ENCODE measurements at regions not wholly inside any gene's neighbourhood (a gene's known extent, or its start where the extent isn't known, plus 50 kb on each side); places are given as distances from the start of the nearest gene placed in this dataset.

DNA sequence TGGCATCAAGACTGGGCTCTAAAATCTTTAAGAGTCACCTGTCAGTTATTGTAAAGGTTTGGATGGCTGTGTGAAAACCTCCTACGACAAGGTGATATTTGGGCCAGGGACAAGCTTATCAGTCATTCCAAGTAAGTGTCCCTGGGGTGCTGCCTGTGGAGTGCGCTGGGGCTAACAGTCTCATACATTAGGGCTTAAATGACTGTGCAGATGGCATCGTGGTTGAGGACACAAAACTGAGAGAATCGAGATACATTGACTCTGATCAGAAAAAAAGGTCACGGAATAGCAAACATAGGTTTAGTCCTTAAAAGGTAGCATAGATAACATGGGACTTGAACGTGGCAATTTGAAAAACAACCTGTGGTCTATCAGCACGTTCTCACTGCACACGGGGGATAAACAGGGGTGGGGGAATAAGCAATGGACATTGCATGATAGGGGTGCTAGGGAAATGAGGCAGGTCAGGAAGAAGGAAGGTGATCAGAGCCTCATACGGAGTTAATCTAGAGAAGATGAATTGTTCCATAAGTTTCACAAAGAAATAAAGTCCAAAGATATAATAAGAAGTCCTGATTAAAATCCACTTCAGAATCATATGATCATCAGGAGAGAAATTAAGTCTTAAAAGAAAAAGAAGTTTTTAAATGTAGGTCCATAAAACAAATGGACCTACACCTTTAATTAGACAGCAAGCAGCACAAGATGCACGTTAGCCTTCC lies 100.3 kb downstream of the DAD1 start:
- Histone ChIP-seq H3K4me1 (ENCODE audit: low read length) (peaks cover 98% of the 10 kb centered on the region), H3K4me2 (ENCODE audit: low read length) (peak overlapping the region; percentile 69), H2AFZ (ENCODE audit: low read depth, low read length) (peak overlapping the region; percentile 4; the same call in 1 of the 2 replicates), H4K20me1 (ENCODE audit: insufficient read depth, low read length) (no peaks in the 10 kb centered on the region), H3K79me2 (ENCODE audit: low read length) (no peaks in the 10 kb centered on the region), H3K27me3 (ENCODE audit: low read depth, low read length) (no peaks in the 10 kb centered on the region), H3K9me3 (ENCODE audit: insufficient read depth, low read length) (no peaks in the 10 kb centered on the region), H3K4me3 (ENCODE audit: low read length) (peak overlapping the region; percentile 23; the same call in 1 of the 2 replicates), H3K36me3 (replicated peaks; ENCODE audit: low read depth, low read length) (no peaks in the 10 kb centered on the region), H3K9ac (ENCODE audit: low read length) (peak overlapping the region; percentile 85), H3K27ac (ENCODE audit: low read length) (peak overlapping the region; percentile 99)
- TF ChIP-seq EZH2phosphoT487 (IDR thresholded peaks at IDR 0.05; ENCODE audit: low read depth): no peak

DNA sequence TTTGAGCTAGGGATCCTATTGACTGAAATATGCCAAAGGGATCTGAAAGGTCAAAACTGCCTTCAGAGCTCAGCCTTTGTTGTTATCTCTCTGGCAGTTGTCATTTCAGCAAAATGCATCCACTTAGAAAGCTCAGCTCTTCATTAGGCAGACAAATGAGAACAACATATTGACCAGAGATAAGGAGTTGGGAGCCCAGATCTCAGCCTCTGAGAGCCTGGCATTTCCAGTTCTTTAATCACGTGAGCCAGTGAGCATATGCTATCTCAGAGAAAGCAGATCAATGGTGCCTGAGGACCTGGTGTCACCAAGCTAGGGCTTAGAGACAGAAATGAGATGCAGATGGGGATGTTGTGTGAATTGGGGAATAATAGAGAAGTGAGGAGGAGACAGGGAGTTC lies 101.1 kb downstream of the DAD1 start:
- Histone ChIP-seq H3K4me3 (ENCODE audit: low read length) (no peak overlapping the region), H3K36me3 (replicated peaks; ENCODE audit: low read depth, low read length) (no peaks in the 10 kb centered on the region), H3K27ac (ENCODE audit: low read length) (peak overlapping the region; percentile 99), H3K27me3 (ENCODE audit: low read depth, low read length) (no peaks in the 10 kb centered on the region), H3K4me2 (ENCODE audit: low read length) (peak overlapping the region; percentile 69), H3K79me2 (ENCODE audit: low read length) (no peaks in the 10 kb centered on the region), H4K20me1 (ENCODE audit: insufficient read depth, low read length) (no peaks in the 10 kb centered on the region), H2AFZ (ENCODE audit: low read depth, low read length) (no peak overlapping the region), H3K9me3 (ENCODE audit: insufficient read depth, low read length) (no peaks in the 10 kb centered on the region), H3K9ac (ENCODE audit: low read length) (peak overlapping the region; percentile 85), H3K4me1 (ENCODE audit: low read length) (peaks cover 98% of the 10 kb centered on the region)
- TF ChIP-seq, protein P1, sequence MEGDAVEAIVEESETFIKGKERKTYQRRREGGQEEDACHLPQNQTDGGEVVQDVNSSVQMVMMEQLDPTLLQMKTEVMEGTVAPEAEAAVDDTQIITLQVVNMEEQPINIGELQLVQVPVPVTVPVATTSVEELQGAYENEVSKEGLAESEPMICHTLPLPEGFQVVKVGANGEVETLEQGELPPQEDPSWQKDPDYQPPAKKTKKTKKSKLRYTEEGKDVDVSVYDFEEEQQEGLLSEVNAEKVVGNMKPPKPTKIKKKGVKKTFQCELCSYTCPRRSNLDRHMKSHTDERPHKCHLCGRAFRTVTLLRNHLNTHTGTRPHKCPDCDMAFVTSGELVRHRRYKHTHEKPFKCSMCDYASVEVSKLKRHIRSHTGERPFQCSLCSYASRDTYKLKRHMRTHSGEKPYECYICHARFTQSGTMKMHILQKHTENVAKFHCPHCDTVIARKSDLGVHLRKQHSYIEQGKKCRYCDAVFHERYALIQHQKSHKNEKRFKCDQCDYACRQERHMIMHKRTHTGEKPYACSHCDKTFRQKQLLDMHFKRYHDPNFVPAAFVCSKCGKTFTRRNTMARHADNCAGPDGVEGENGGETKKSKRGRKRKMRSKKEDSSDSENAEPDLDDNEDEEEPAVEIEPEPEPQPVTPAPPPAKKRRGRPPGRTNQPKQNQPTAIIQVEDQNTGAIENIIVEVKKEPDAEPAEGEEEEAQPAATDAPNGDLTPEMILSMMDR (IDR thresholded peaks at IDR 0.05; ENCODE audit: low read depth, low read length): no peak
- no peak for TF ChIP-seq EZH2phosphoT487 (IDR thresholded peaks at IDR 0.05; ENCODE audit: low read depth)

DNA sequence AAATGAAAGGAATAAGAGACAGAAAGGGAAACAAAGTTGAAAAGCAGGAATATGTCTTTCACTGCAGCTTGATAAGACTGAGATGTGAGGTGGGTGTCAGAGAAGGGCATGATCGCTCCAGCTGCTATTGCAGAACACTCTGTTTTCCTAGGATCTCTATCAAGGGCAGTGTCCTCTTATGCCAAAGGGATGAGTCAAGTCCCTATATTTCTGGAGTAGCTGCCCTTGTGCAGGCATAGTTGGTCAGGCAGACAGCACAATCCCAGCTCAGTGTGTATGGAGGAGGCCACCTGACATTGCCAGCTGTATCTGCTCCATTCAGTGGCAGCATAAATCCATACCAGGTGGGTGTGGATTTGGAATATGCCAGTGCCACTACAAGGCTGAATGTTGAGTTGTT lies 101.6 kb downstream of the DAD1 start:
- no peaks in the 10 kb centered on the region for H3K36me3 ChIP-seq (replicated peaks; ENCODE audit: low read depth, low read length)
- no peak overlapping the region for H3K4me2 ChIP-seq (ENCODE audit: low read length)
- no peak overlapping the region for H2AFZ ChIP-seq (ENCODE audit: low read depth, low read length)
- no peaks in the 10 kb centered on the region for H3K27me3 ChIP-seq (ENCODE audit: low read depth, low read length)
- peak overlapping the region; percentile 99 for H3K27ac ChIP-seq (ENCODE audit: low read length)
- peak overlapping the region; percentile 85; the same call in 1 of the 2 replicates for H3K9ac ChIP-seq (ENCODE audit: low read length)
- no peaks in the 10 kb centered on the region for H3K9me3 ChIP-seq (ENCODE audit: insufficient read depth, low read length)
- H3K79me2 ChIP-seq (ENCODE audit: low read length): no peaks in the 10 kb centered on the region
- no peak overlapping the region for H3K4me3 ChIP-seq (ENCODE audit: low read length)
- no peak for TF ChIP-seq EZH2phosphoT487 (IDR thresholded peaks at IDR 0.05; ENCODE audit: low read depth)
- TF ChIP-seq, protein P1 (IDR thresholded peaks at IDR 0.05; ENCODE audit: low read depth, low read length): no peak
- peaks cover 96% of the 10 kb centered on the region for H3K4me1 ChIP-seq (ENCODE audit: low read length)
- no peaks in the 10 kb centered on the region for H4K20me1 ChIP-seq (ENCODE audit: insufficient read depth, low read length)

DNA sequence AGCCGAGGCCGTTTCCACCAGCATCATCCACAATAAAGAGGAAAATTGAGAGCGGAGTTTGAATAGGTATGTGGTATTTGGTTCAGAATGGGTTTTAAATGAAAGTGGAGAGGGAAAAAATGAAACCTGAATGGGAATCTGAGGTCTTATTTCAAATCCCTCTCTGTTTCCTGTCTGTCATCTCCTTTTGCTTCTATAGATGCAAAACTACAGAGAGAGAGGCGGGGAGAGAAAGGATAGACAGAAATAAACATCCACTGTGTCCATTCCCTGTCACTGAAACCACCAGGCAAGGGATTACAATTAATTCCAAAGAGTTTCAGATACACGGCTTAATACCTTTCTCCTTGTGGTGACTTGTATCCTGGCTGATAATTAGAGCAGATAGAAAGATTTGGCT lies 102.3 kb downstream of the DAD1 start:
- Histone ChIP-seq H3K36me3 (replicated peaks; ENCODE audit: low read depth, low read length) (no peaks in the 10 kb centered on the region), H3K4me2 (ENCODE audit: low read length) (no peak overlapping the region), H3K9me3 (ENCODE audit: insufficient read depth, low read length) (no peaks in the 10 kb centered on the region), H4K20me1 (ENCODE audit: insufficient read depth, low read length) (no peaks in the 10 kb centered on the region), H3K4me3 (ENCODE audit: low read length) (no peak overlapping the region), H2AFZ (ENCODE audit: low read depth, low read length) (no peak overlapping the region), H3K9ac (ENCODE audit: low read length) (no peak overlapping the region), H3K27ac (ENCODE audit: low read length) (no peak overlapping the region), H3K4me1 (ENCODE audit: low read length) (peaks cover 96% of the 10 kb centered on the region), H3K27me3 (ENCODE audit: low read depth, low read length) (no peaks in the 10 kb centered on the region), H3K79me2 (ENCODE audit: low read length) (no peaks in the 10 kb centered on the region)
- TF ChIP-seq EZH2phosphoT487 (IDR thresholded peaks at IDR 0.05; ENCODE audit: low read depth): no peak
- TF ChIP-seq, protein P1 (IDR thresholded peaks at IDR 0.05; ENCODE audit: low read depth, low read length): no peak

Data from OCI-LY3 (cell line).